Caco-2 (cell line): ENCODE measurements at regions not wholly inside any gene's neighbourhood (a gene's known extent, or its start where the extent isn't known, plus 50 kb on each side); places are given as distances from the start of the nearest gene placed in this dataset.
"Not testable (repeated sequence)": the region's sequence is repeated elsewhere in the genome, so short reads cannot be mapped to it uniquely, and the experiment has no call there.

Experiments used
- BruUV-seq: library from RNA; stranded (reverse); fragments of 400-500 nt; replicated peaks from 2 replicates; lab custom pipeline; 2021; lab: Mats Ljungman, UMichigan
- CTCF ChIA-PET: fragments of 300-600 bp; sonication (Branson Sonifier 250); formaldehyde crosslinking; loops from one replicate; lab custom pipeline; 2022; ENCODE audit warnings: antibody characterized with exemption; lab: Charles Lee
- POLR2A ChIA-PET: fragments of 300-600 bp; sonication (Branson Sonifier 250); formaldehyde crosslinking; loops from one replicate; lab custom pipeline; 2022; ENCODE audit warnings: antibody characterized with exemption; lab: Charles Lee
- DNase-seq, 2 experiments: peaks; one replicate each; pipeline versions ENCODE4 v3.0.0 to v3.0.0-alpha.2; 2020 to 2022
- H3K27me3 ChIP-seq: replicated peaks from 2 replicates; pipeline ENCODE4 v1.6.0; 2011; ENCODE audit warnings: low read length; ENCODE audit not compliant: control insufficient read depth, insufficient read depth
- H3K36me3 ChIP-seq: 2 replicates; pipeline ENCODE4 v1.5.1; 2011; ENCODE audit warnings: low read length; ENCODE audit not compliant: control insufficient read depth, insufficient read depth
- H3K4me1 ChIP-seq: fragments of 250-450 bp; sonication (Bioruptor Pico); 2 replicates; pipeline ENCODE4 v1.5.1; 2020; ENCODE audit warnings: mild to moderate bottlenecking
- H3K4me3 ChIP-seq: 2 replicates; pipeline ENCODE4 v1.5.1; 2011; ENCODE audit warnings: low read depth, mild to moderate bottlenecking, control low read depth, low read length
- H3K9me3 ChIP-seq: fragments of 250-450 bp; sonication (Bioruptor Pico); 2 replicates; pipeline ENCODE4 v1.5.1; 2020; ENCODE audit warnings: mild to moderate bottlenecking, moderate library complexity
- H3K27ac Mint-ChIP-seq: one replicate; pipeline ENCODE4 v1.8.0; 2022; ENCODE audit warnings: mixed read lengths; ENCODE audit not compliant: unreplicated experiment
- H3K27me3 Mint-ChIP-seq: one replicate; pipeline ENCODE4 v1.8.0; 2022; ENCODE audit warnings: mixed read lengths; ENCODE audit not compliant: insufficient read depth, unreplicated experiment
- H3K36me3 Mint-ChIP-seq: one replicate; pipeline ENCODE4 v1.8.0; 2022; ENCODE audit warnings: mild to moderate bottlenecking, mixed read lengths; ENCODE audit not compliant: insufficient read depth, unreplicated experiment
- H3K4me1 Mint-ChIP-seq: one replicate; pipeline ENCODE4 v1.8.0; 2022; ENCODE audit warnings: low read depth, mixed read lengths; ENCODE audit not compliant: unreplicated experiment
- H3K4me3 Mint-ChIP-seq: one replicate; pipeline ENCODE4 v1.8.0; 2022; ENCODE audit warnings: mild to moderate bottlenecking, moderate library complexity, mixed read lengths; ENCODE audit not compliant: unreplicated experiment
- H3K9me3 Mint-ChIP-seq: one replicate; pipeline ENCODE4 v1.8.0; 2022; ENCODE audit warnings: mixed read lengths; ENCODE audit not compliant: unreplicated experiment
- intact Hi-C: fragments of 100-400 bp; cut with micrococcal nuclease; formaldehyde crosslinking; loops from one replicate; pipeline ENCODE4 v1.10.0; 2022; ENCODE audit not compliant: unreplicated experiment
- TF ChIP-seq, protein P1 (sequence below), 2 experiments: fragments of 200-600 bp in 1 of 2; IDR thresholded peaks; 1 replicate in 1 of 2; 2 replicates in 1 of 2; pipeline versions ENCODE4 v1.5.1 to v1.8.0; 2011 to 2022; ENCODE audit warnings: antibody characterized with exemption in 1 of 2, control low read depth in 1 of 2, inconsistent platforms in 1 of 2, low read depth in 1 of 2, low read length in 1 of 2, mild to moderate bottlenecking in 1 of 2, moderate library complexity in 1 of 2; ENCODE audit not compliant: insufficient read depth in 1 of 2, severe bottlenecking in 1 of 2, unreplicated experiment in 1 of 2

DNA sequence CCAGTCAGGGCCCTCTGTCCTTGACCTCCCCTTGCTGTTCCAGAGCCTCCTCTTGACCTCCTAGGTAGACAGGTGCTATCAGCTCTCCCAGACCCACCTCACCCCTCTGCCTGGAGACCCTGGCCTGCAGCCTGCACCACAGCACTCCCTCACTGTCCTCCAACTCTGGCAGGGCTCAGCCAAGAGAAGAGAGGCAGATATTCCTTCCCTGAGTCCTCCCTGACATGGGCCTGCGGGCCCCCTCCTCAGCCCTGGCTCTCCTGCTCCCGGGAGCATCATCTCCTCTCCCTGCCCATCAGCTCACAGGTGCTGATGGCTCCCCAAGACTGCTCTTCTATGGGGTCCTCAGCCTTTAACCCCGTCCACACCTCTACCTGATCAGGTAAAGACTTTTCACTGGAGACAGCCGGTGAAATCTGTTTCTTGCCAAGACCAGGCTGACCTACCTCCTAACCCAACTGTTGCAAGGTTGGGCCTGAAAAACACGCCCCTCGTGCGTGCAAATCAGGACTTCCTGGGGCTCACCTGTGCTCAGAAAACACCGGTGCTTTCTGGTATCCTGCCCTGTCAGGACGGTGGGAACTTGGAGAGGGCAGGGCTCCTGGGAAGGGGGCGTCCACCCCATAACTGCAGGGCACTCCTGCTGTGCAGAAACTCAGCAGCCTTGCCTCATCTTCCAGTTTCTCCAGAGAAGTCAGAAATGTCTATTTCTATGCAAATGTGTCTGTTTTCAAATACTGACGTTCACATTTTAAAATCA, 160.7 kb downstream of the SHANK2 start:
- Histone ChIP-seq H3K9me3 (no peaks in the 10 kb centered on the region), H3K36me3 (peaks cover 8% of the 10 kb centered on the region), H3K4me1 (no peaks in the 10 kb centered on the region), H3K27me3 (no peaks in the 10 kb centered on the region), H3K4me3 (no peak overlapping the region)
- intact Hi-C loops = no loop called here
- DNase-seq = no peak
- H3K4me1 Mint-ChIP-seq = no peaks in the 10 kb centered on the region
- TF ChIP-seq, protein P1, sequence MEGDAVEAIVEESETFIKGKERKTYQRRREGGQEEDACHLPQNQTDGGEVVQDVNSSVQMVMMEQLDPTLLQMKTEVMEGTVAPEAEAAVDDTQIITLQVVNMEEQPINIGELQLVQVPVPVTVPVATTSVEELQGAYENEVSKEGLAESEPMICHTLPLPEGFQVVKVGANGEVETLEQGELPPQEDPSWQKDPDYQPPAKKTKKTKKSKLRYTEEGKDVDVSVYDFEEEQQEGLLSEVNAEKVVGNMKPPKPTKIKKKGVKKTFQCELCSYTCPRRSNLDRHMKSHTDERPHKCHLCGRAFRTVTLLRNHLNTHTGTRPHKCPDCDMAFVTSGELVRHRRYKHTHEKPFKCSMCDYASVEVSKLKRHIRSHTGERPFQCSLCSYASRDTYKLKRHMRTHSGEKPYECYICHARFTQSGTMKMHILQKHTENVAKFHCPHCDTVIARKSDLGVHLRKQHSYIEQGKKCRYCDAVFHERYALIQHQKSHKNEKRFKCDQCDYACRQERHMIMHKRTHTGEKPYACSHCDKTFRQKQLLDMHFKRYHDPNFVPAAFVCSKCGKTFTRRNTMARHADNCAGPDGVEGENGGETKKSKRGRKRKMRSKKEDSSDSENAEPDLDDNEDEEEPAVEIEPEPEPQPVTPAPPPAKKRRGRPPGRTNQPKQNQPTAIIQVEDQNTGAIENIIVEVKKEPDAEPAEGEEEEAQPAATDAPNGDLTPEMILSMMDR (IDR thresholded peaks at IDR 0.05; ENCODE audit: insufficient read depth in 1 of 2, low read depth in 1 of 2, low read length in 1 of 2, severe bottlenecking in 1 of 2, unreplicated experiment in 1 of 2) = no peak
- H3K36me3 Mint-ChIP-seq = peaks cover 89% of the 10 kb centered on the region
- H3K27ac Mint-ChIP-seq = peak overlapping the region; percentile 42
- no peaks in the 10 kb centered on the region for H3K9me3 Mint-ChIP-seq
- ChIA-PET POLR2A (no interaction called here), CTCF (interaction anchor here (0.5 kb wide), 1 partner anchor 328 kb away, joined by 5 read pairs; no protein-coding TSS in a partner anchor)
- BruUV-seq = no TSS peak
- no peaks in the 10 kb centered on the region for H3K27me3 Mint-ChIP-seq
- H3K4me3 Mint-ChIP-seq = no peak overlapping the region

DNA sequence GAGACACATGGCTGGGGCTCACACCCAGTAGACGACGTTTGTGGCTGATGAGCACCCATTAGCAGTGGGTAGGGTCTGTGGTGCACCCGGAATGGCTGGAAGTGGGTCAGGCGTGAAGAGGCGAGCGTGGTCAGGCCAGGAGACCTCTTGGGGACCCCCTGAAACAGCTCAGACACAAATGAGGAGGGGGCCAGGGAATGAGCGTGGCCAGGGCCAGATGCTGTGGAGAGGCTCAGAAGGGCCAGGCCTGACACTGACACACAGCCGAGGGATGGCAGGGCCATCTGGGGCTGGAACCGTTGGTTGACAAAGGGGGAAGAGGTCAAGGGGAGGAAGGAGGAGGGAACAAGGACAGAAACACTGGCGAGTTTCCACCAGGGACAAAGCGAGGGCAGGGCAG, 162.8 kb downstream of the SHANK2 start:
- Mint-ChIP-seq H3K4me1 (no peaks in the 10 kb centered on the region), H3K27ac (no peak overlapping the region), H3K4me3 (no peak overlapping the region), H3K9me3 (no peaks in the 10 kb centered on the region), H3K36me3 (peaks cover 79% of the 10 kb centered on the region), H3K27me3 (no peaks in the 10 kb centered on the region)
- Histone ChIP-seq H3K4me3 (no peak overlapping the region), H3K4me1 (no peaks in the 10 kb centered on the region), H3K27me3 (no peaks in the 10 kb centered on the region), H3K9me3 (no peaks in the 10 kb centered on the region), H3K36me3 (peaks cover 9% of the 10 kb centered on the region)
- no TSS peak for BruUV-seq
- DNase-seq = no peak
- CTCF ChIA-PET = no interaction called here
- POLR2A ChIA-PET = no interaction called here
- TF ChIP-seq, protein P1 (IDR thresholded peaks at IDR 0.05; ENCODE audit: insufficient read depth in 1 of 2, low read depth in 1 of 2, low read length in 1 of 2, severe bottlenecking in 1 of 2, unreplicated experiment in 1 of 2) = no peak
- intact Hi-C loops = no loop called here

DNA sequence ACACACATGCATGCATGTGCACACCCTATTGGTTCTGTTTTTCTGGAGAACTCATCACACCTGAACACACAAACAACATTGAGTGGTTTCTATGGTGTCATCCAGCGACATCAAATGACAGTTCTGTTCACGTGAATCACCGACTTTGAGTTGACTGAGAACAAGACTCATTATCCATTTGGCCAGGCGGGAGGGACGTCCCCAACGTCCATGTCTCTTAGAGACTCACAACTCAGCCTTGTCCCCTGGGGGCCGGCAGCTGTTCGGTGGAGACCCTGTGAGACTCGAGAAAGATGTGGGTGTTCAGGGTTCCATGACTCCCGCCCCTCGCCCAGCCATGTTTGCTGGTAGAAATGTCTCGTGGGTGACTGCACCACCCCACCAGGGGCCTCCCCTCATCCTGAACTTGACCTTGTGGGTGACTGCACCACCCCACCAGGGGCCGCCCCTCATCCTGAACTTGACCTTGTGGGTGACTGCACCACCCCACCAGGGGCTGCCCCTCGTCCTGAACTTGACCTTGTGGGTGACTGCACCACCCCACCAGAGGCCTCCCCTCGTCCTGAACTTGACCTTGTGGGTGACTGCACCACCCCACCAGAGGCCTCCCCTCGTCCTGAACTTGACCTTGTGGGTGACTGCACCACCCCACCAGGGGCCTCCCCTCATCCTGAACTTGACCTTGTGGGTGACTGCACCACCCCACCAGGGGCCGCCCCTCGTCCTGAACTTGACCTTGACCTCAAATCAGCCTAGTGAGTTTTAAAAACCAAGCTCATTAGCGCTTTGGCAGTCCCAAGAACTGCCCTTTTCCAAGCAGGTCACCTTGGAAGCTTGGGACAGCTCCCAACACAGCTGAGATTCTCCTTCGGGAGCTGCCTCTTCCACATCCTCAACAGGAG, 163.8 kb downstream of the SHANK2 start:
- H3K4me3 Mint-ChIP-seq, BruUV-seq, H3K9me3 Mint-ChIP-seq, POLR2A ChIA-PET, H3K4me1 ChIP-seq, intact Hi-C loops, H3K9me3 ChIP-seq, H3K4me1 Mint-ChIP-seq, H3K4me3 ChIP-seq, H3K27ac Mint-ChIP-seq, H3K36me3 ChIP-seq, H3K27me3 Mint-ChIP-seq, H3K27me3 ChIP-seq: not testable (repeated sequence)
- H3K36me3 Mint-ChIP-seq = peaks cover 74% of the 10 kb centered on the region
- CTCF ChIA-PET = interaction anchor here (0.8 kb wide), 1 partner anchor 17 kb away, joined by 5 read pairs; no protein-coding TSS in a partner anchor
- peak in 1 of 2 experiments; percentile 36 for DNase-seq
